GM21423 (cell line): ENCODE measurements at regions not wholly inside any gene's neighbourhood (a gene's known extent, or its start where the extent isn't known, plus 50 kb on each side); places are given as distances from the start of the nearest gene placed in this dataset.
A peak's percentile ranks its signal among the peaks of the same experiment; 100 is the strongest.
"Not testable (repeated sequence)": the region's sequence is repeated elsewhere in the genome, so short reads cannot be mapped to it uniquely, and the experiment has no call there.

Source experiments
- ATAC-seq: cut with Tn5 transposase; IDR thresholded peaks from one replicate; pipeline ENCODE4 v1.9.1; 2021; ENCODE audit warnings: mild to moderate bottlenecking, moderate library complexity; ENCODE audit not compliant: unreplicated experiment

DNA sequence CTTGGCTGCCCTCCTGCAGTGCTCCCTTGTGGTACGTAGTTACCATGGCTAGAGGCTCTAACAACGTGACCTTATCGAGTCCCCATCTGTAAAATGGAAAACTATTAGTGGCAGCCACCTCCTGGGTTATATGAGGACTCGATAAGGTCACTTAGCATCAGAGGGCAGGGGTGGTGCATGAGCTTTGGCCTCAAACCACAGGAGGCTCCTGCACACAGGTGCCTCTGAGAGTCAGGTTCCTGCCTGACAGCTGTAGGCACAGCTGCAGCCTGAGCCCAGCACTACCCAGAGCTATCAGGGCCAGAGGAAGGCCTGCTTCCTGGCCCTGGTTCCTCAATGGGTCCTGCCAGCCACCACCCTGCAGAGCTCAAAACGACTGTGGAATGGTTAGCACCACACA, 57.2 kb upstream of the SEC14L1 start:
- ATAC-seq: no peak

DNA sequence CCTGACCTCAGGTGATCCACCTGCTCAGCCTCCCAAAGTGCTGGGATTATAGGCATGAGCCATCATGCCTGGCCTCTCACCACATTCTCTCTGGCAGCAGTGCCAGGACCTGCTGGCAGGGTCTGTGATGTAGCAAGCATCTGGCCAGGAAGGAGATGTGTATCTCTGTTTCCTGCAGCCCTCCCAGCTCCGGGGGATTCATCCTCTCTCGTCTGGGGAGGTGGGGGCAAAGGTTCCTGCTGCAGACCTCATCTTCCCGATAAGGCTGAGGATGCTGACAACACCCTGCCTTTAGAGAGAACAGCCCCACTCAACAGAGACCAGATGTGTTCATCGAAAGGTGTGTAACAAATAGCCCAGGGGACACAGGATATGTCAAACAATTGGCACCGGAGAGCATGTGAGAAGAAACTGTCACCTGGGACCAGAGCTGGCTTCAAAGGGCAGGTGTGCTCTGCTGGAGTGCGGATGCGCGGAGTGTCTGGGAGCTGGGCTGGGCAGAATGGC, 54.8 kb upstream of the SEC14L1 start:
- no peak for ATAC-seq

DNA sequence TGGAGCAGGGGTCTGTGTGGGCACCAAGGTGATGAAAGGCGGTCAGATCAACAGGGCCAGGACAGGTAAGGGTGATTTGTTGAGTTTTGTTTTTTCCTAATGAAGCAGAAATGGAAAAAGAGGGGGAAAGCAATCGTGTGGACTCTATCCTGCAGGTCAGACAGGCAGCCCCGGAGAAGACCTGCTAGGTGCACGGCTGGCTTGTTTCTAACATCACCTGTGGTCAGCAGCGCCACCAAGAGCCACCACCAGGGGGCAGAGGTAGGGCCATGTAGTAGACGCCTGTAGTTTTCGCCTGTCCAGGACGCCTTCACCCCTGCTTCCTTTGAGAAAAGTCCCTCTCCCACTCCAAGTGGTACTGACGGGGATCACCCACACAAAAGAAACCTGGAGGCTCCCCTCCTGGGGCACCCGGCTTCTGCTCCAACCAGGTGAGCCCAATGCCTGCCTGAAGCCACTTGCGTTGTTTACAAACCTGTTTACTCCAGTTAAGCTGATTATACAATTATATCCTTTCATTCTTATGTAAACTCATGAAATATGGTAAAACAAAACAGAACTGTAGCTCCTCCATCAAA, 54.2 kb upstream of the SEC14L1 start:
- ATAC-seq: no peak

DNA sequence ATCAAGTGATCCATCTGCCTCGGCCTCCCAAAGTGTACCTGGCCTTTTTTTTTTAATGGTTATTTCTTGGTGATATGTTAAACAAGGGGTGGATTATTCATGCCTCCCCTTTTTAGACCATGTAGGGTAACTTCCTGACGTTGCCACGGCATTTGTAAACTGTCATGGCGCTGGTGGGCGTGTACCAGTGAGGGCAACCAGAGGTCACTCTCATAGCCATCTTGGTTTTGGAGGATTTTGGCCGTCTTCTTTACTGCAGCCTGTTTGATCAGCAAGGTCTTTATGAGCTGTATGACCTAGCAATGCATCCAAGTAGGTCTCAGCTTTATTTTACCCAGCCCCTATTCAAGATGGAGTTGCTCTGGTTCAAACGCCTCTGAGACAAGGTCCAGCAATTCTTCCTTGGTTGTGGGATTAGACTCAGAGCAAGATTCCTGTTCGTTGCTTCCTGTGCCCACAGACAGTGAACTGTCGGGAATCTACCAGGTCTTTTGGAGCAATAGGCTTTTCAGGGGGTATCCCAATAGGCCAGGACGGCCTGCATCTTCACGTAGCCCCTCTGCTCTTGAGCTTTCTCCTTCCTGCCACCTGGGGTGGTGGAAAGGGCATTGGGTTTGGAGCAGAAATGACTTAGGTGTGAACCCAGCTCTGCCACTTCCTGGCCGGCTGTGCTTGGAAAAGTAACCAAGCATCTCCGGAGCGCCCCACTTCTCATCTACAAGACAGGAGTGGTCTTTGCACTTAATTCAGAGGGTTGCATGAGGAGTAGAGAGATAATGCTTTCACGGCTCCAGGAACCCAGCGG, 52.9 kb upstream of the SEC14L1 start:
- peak; percentile 2 for ATAC-seq

DNA sequence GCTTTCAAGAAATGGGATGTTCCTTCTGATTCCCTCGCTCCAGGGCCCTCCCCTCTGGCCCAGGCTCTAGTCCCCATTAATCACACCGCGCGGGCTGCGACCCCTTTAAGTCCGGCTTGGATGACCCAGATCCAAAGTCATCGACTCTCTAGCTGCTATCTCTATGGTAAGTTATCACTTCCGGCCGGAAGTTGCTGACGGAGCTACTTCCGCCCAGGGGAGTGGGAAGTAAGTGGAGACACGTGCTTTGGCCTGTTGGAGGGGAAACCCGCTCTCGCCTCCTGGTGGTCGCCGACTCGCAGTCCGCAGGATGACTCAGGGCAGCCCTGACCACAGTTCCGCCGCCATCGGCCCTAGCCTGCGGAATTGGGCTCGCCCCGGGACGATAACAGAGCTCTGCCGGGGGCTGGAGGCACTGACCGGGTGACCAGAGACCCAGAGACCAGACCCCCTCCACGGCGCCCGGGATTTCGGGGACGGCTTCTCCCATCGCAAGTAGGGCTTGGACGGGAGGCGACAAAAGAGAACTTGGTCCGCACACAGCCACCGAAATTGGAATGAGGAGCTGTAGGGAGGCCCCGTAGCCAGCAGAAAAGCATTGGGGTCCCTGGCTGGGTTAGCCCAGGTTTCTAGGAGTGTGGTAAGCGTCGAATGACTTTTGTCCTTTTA, 52.2 kb upstream of the SEC14L1 start:
- peak; percentile 76 for ATAC-seq

DNA sequence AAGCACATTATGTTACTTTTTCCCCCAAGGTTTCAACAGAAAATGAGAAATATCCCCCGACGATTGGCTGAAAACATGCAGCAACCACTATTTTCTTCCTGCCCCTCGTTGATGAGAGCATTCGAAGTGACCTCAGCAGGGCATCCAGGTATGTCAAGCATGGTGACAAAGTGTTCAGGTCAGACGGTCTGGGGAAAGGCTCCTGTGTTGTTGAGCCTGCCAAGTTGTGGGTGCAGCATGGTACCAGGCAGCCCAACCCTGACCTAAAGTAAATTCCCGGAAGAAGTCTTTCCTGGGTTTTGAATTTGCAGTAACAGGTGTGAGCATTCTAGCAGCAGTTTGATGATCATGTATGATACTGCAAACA, 51.7 kb upstream of the SEC14L1 start:
- ATAC-seq: no peak

DNA sequence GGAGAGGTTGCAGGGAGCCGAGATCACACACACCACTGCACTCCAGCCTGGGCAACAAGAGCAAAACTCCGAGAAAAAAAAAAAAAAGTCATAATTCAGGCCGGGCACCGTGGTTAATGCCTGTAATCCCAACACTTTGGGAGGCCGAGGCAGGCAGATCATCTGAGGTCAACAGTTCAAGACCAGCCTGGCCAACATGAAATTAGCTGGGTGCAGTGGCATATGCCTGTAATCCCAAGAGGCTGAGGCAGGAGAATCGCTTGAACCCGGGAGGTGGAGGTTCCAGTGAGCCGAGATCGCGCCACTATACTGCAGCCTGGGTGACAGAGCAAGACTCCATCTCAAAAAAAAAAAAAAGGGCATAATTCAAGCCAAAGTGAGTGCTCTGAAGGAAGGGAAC, 50.8 kb upstream of the SEC14L1 start:
- ATAC-seq: not testable (repeated sequence)

DNA sequence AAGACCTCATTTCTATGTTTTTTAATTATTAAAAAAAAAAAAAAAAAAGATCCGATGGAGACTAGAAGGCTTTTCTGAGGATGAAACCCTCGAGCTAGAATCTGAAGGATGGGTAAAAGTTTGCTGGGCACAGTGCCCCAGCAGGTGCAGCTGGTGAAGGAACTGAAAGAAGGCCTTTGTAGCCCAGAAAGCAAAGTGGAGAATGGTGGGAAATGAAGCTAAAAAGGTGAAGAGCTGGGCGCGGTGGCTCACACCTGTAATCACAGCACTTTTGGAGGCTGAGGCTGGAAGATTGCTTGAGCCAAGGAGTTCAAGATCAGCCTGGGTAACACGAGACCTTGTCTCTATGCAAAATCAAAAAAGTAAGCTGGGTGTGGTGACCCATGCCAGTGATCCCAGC, 50.3 kb upstream of the SEC14L1 start:
- no peak for ATAC-seq
